CD4-positive, alpha-beta T cell treated with Interferon alpha-2 for 1 hour (primary cell): ENCODE measurements at regions not wholly inside any gene's neighbourhood (a gene's known extent, or its start where the extent isn't known, plus 50 kb on each side); places are given as distances from the start of the nearest gene placed in this dataset.

Experiments used
- DNase-seq, 2 donors: peaks; one replicate each; pipeline ENCODE4 v3.0.0-alpha.2; 2020 to 2022

GRCh38 chr20:7540923-7541322 lies 399.3 kb downstream of the HAO1 start:
- DNase-seq, result no peak

- DNase-seq, result no peak
Measured at GRCh38 chr20:7571101-7571500, 369.2 kb downstream of the HAO1 start.

- no peak for DNase-seq
Measured at GRCh38 chr20:7571521-7572055, 368.7 kb downstream of the HAO1 start.

- no peak for DNase-seq
Measured at GRCh38 chr20:7579888-7580287, 360.4 kb downstream of the HAO1 start.

- DNase-seq, result no peak
Measured at GRCh38 chr20:7585126-7585679, 355.1 kb downstream of the HAO1 start.

- DNase-seq, result no peak
Measured at GRCh38 chr20:7586481-7586880, 353.8 kb downstream of the HAO1 start.

GRCh38 chr20:7589164-7589563 lies 351.1 kb downstream of the HAO1 start:
- no peak for DNase-seq

- DNase-seq, result no peak
Measured at GRCh38 chr20:7596541-7596940, 343.7 kb downstream of the HAO1 start.

- no peak for DNase-seq
Measured at GRCh38 chr20:7601431-7601830, 338.8 kb downstream of the HAO1 start.

- DNase-seq, result no peak
Measured at GRCh38 chr20:7606941-7607340, 333.3 kb downstream of the HAO1 start.

- DNase-seq, result no peak
Measured at GRCh38 chr20:7608250-7608649, 332.0 kb downstream of the HAO1 start.

- DNase-seq, result no peak
Measured at GRCh38 chr20:7609251-7609650, 331.0 kb downstream of the HAO1 start.

GRCh38 chr20:7610681-7611080 lies 329.6 kb downstream of the HAO1 start:
- no peak for DNase-seq

- DNase-seq, result no peak
Measured at GRCh38 chr20:7617797-7618196, 322.5 kb downstream of the HAO1 start.

- no peak for DNase-seq
Measured at GRCh38 chr20:7622399-7622961, 317.8 kb downstream of the HAO1 start.

GRCh38 chr20:7624886-7625285 lies 315.4 kb downstream of the HAO1 start:
- no peak for DNase-seq

- no peak for DNase-seq
Measured at GRCh38 chr20:7627734-7628663, 312.3 kb downstream of the HAO1 start.

GRCh38 chr20:7629880-7630279 lies 310.4 kb downstream of the HAO1 start:
- no peak for DNase-seq

GRCh38 chr20:7637184-7637583 lies 303.1 kb downstream of the HAO1 start:
- no peak for DNase-seq

GRCh38 chr20:7650086-7650879 lies 290.0 kb downstream of the HAO1 start:
- DNase-seq, result no peak

GRCh38 chr20:7654231-7654630 lies 286.0 kb downstream of the HAO1 start:
- no peak for DNase-seq

- DNase-seq, result no peak
Measured at GRCh38 chr20:7656687-7657467, 283.4 kb downstream of the HAO1 start.
